IPS-NIHi7 (cell line): ENCODE measurements at regions not wholly inside any gene's neighbourhood (a gene's known extent, or its start where the extent isn't known, plus 50 kb on each side); places are given as distances from the start of the nearest gene placed in this dataset.
"Not testable (repeated sequence)": the region's sequence is repeated elsewhere in the genome, so short reads cannot be mapped to it uniquely, and the experiment has no call there.

Experiments
- DNase-seq: peaks from one replicate; pipeline ENCODE4 v3.0.0; 2012; ENCODE audit warnings: mixed read lengths; ENCODE audit errors: extremely low spot score

GRCh38 chr2:195537811-195538210 lies 119.2 kb upstream of the SLC39A10 start:
- DNase-seq = no peak

- no peak for DNase-seq
Observed at GRCh38 chr2:195536906-195537305, 120.1 kb upstream of the SLC39A10 start.

- no peak for DNase-seq
Observed at GRCh38 chr2:195535911-195536522, 121.0 kb upstream of the SLC39A10 start.

- no peak for DNase-seq
Observed at GRCh38 chr2:195534971-195535370, 122.1 kb upstream of the SLC39A10 start.

- peak; percentile 22 for DNase-seq
Observed at GRCh38 chr2:195533771-195534642, 123.0 kb upstream of the SLC39A10 start.

GRCh38 chr2:195532628-195533271 lies 124.3 kb upstream of the SLC39A10 start:
- no peak for DNase-seq

GRCh38 chr2:195532255-195532627 lies 124.8 kb upstream of the SLC39A10 start:
- no peak for DNase-seq

- no peak for DNase-seq
Observed at GRCh38 chr2:195531754-195532153, 125.3 kb upstream of the SLC39A10 start.

GRCh38 chr2:195523242-195523641 lies 133.8 kb upstream of the SLC39A10 start:
- DNase-seq = not testable (repeated sequence)

- DNase-seq = no peak
Observed at GRCh38 chr2:195521589-195521988, 135.4 kb upstream of the SLC39A10 start.

GRCh38 chr2:195520671-195521155 lies 136.3 kb upstream of the SLC39A10 start:
- peak; percentile 31 for DNase-seq

GRCh38 chr2:195515551-195515950 lies 141.5 kb upstream of the SLC39A10 start:
- DNase-seq = no peak

- no peak for DNase-seq
Observed at GRCh38 chr2:195514365-195514764, 142.7 kb upstream of the SLC39A10 start.

- no peak for DNase-seq
Observed at GRCh38 chr2:195513119-195513518, 143.9 kb upstream of the SLC39A10 start.

- DNase-seq = no peak
Observed at GRCh38 chr2:195509551-195509950, 147.5 kb upstream of the SLC39A10 start.

- no peak for DNase-seq
Observed at GRCh38 chr2:195508139-195508455, 148.9 kb upstream of the SLC39A10 start.

- no peak for DNase-seq
Observed at GRCh38 chr2:195507447-195508138, 149.4 kb upstream of the SLC39A10 start.

GRCh38 chr2:195505701-195506100 lies 151.3 kb upstream of the SLC39A10 start:
- DNase-seq = no peak

GRCh38 chr2:195503208-195503607 lies 153.8 kb upstream of the SLC39A10 start:
- no peak for DNase-seq

GRCh38 chr2:195501746-195502145 lies 155.3 kb upstream of the SLC39A10 start:
- DNase-seq = no peak

- DNase-seq = no peak
Observed at GRCh38 chr2:195500879-195501278, 156.1 kb upstream of the SLC39A10 start.

GRCh38 chr2:195498839-195499490 lies 158.1 kb upstream of the SLC39A10 start:
- no peak for DNase-seq
